Neural progenitor cell (in vitro differentiated cells): ENCODE measurements at regions not wholly inside any gene's neighbourhood (a gene's known extent, or its start where the extent isn't known, plus 50 kb on each side); places are given as distances from the start of the nearest gene placed in this dataset.
A peak's percentile ranks its signal among the peaks of the same experiment; 100 is the strongest.

Source experiments
- DNase-seq: peaks from one replicate; pipeline ENCODE4 v3.0.0-alpha.2; 2016; ENCODE audit warnings: low spot score
- H2AFZ ChIP-seq: fragments of 200-600 bp; sonication (generic); replicated peaks from 2 replicates; pipeline ENCODE4 v1.6.1; 2016; ENCODE audit warnings: antibody characterized with exemption
- H3F3A ChIP-seq: fragments of 200-600 bp; sonication (generic); 2 replicates; pipeline ENCODE4 v1.6.1; 2016; ENCODE audit warnings: antibody characterized with exemption, low read depth
- H3K27ac ChIP-seq: fragments of 200-600 bp; sonication (generic); 2 replicates; pipeline ENCODE4 v1.5.1; 2016; ENCODE audit warnings: mild to moderate bottlenecking
- H3K27me3 ChIP-seq: fragments of 200-600 bp; sonication (generic); 2 replicates; pipeline ENCODE4 v1.6.1; 2016; ENCODE audit warnings: mild to moderate bottlenecking, moderate library complexity
- H3K36me3 ChIP-seq: fragments of 200-600 bp; sonication (generic); 2 replicates; pipeline ENCODE4 v1.5.1; 2016
- H3K4me1 ChIP-seq: fragments of 200-600 bp; sonication (generic); 2 replicates; pipeline ENCODE4 v1.6.1; 2016; ENCODE audit warnings: mixed run types
- H3K4me2 ChIP-seq: fragments of 200-600 bp; sonication (generic); 2 replicates; pipeline ENCODE4 v1.6.1; 2016
- H3K4me3 ChIP-seq: fragments of 200-600 bp; sonication (generic); 2 replicates; pipeline ENCODE4 v1.5.1; 2016
- H3K79me2 ChIP-seq: fragments of 200-600 bp; sonication (generic); 2 replicates; pipeline ENCODE4 v1.6.1; 2016; ENCODE audit warnings: low read depth
- H3K9ac ChIP-seq: fragments of 200-600 bp; sonication (generic); 2 replicates; pipeline ENCODE4 v1.6.1; 2016
- H3K9me3 ChIP-seq: fragments of 200-600 bp; sonication (generic); 2 replicates; pipeline ENCODE4 v1.5.1; 2016; ENCODE audit warnings: low read depth
- H4K20me1 ChIP-seq: fragments of 200-600 bp; sonication (generic); 2 replicates; pipeline ENCODE4 v1.6.1; 2016; ENCODE audit warnings: low read depth
- H3K27ac Mint-ChIP-seq: 3 replicates; pipeline ENCODE4 v1.8.0; 2021; ENCODE audit warnings: mixed read lengths
- H3K27me3 Mint-ChIP-seq: 2 replicates; pipeline ENCODE4 v1.8.0; 2022; ENCODE audit warnings: low read depth, mild to moderate bottlenecking, inconsistent platforms, moderate library complexity, mixed read lengths; ENCODE audit not compliant: insufficient read depth
- H3K36me3 Mint-ChIP-seq: 3 replicates; pipeline ENCODE4 v1.8.0; 2021; ENCODE audit warnings: mixed read lengths
- H3K4me1 Mint-ChIP-seq: 3 replicates; pipeline ENCODE4 v1.8.0; 2021; ENCODE audit warnings: mixed read lengths
- H3K4me3 Mint-ChIP-seq: 3 replicates; pipeline ENCODE4 v1.8.0; 2021; ENCODE audit warnings: mild to moderate bottlenecking, moderate library complexity, mixed read lengths
- H3K9me3 Mint-ChIP-seq: 3 replicates; pipeline ENCODE4 v1.8.0; 2020; ENCODE audit warnings: mixed read lengths
- CTCF ChIP-seq: fragments of 200-600 bp; sonication (generic); IDR thresholded peaks from 2 replicates; pipeline ENCODE4 v1.5.1; 2017; ENCODE audit warnings: antibody characterized with exemption, mild to moderate bottlenecking
- EZH2 ChIP-seq: fragments of 200-600 bp; sonication (generic); IDR thresholded peaks from 2 replicates; pipeline ENCODE4 v1.6.1; 2017; ENCODE audit warnings: antibody characterized with exemption, mild to moderate bottlenecking, moderate library complexity
- EZH2phosphoT487 ChIP-seq: fragments of 200-600 bp; sonication (generic); IDR thresholded peaks from 2 replicates; pipeline ENCODE4 v1.6.1; 2017; ENCODE audit warnings: antibody characterized with exemption

- peaks cover 16% of the 10 kb centered on the region for H3K4me1 ChIP-seq
- no peaks in the 10 kb centered on the region for H3K27me3 ChIP-seq
- peaks cover 19% of the 10 kb centered on the region for H3K27me3 Mint-ChIP-seq
- H3K4me1 Mint-ChIP-seq: peaks cover 26% of the 10 kb centered on the region
- TF ChIP-seq EZH2 (no peak), EZH2phosphoT487 (no peak), CTCF (no peak)
- H4K20me1 ChIP-seq: no peaks in the 10 kb centered on the region
- peaks cover 29% of the 10 kb centered on the region for H3K9me3 Mint-ChIP-seq
- H3K4me3 ChIP-seq: no peak overlapping the region
- H3K27ac Mint-ChIP-seq: peak overlapping the region; percentile 38
- peaks cover 8% of the 10 kb centered on the region for H3K36me3 Mint-ChIP-seq
- peaks cover 7% of the 10 kb centered on the region for H3K9me3 ChIP-seq
- no peaks in the 10 kb centered on the region for H3K36me3 ChIP-seq
- H3K9ac ChIP-seq: no peak overlapping the region
- no peak for DNase-seq
- no peak overlapping the region for H3K27ac ChIP-seq
- H3K4me2 ChIP-seq: no peak overlapping the region
- H3F3A ChIP-seq: peaks cover 23% of the 10 kb centered on the region
- no peaks in the 10 kb centered on the region for H3K79me2 ChIP-seq
- H2AFZ ChIP-seq: no peak overlapping the region
- H3K4me3 Mint-ChIP-seq: no peak overlapping the region
Observed at GRCh38 chr13:112153364-112153763, 86.4 kb downstream of the SOX1 start.

- Histone ChIP-seq H3F3A (peaks cover 25% of the 10 kb centered on the region), H3K9me3 (peaks cover 7% of the 10 kb centered on the region), H4K20me1 (no peaks in the 10 kb centered on the region), H3K9ac (no peak overlapping the region), H3K27me3 (no peaks in the 10 kb centered on the region), H3K79me2 (no peaks in the 10 kb centered on the region), H3K36me3 (no peaks in the 10 kb centered on the region), H3K4me2 (no peak overlapping the region), H2AFZ (no peak overlapping the region), H3K4me1 (peaks cover 19% of the 10 kb centered on the region), H3K4me3 (no peak overlapping the region), H3K27ac (no peak overlapping the region)
- DNase-seq: no peak
- H3K36me3 Mint-ChIP-seq: peaks cover 5% of the 10 kb centered on the region
- H3K4me1 Mint-ChIP-seq: peaks cover 31% of the 10 kb centered on the region
- no peak overlapping the region for H3K4me3 Mint-ChIP-seq
- peaks cover 25% of the 10 kb centered on the region for H3K9me3 Mint-ChIP-seq
- no peak for TF ChIP-seq EZH2
- no peak for TF ChIP-seq EZH2phosphoT487
- TF ChIP-seq CTCF: no peak
- H3K27ac Mint-ChIP-seq: peak overlapping the region; percentile 91
- H3K27me3 Mint-ChIP-seq: peaks cover 15% of the 10 kb centered on the region
Observed at GRCh38 chr13:112153846-112154245, 86.9 kb downstream of the SOX1 start.

GRCh38 chr13:112154301-112155060 lies 87.5 kb downstream of the SOX1 start:
- Histone ChIP-seq H4K20me1 (no peaks in the 10 kb centered on the region), H3K4me3 (no peak overlapping the region), H3K27ac (no peak overlapping the region), H3K9me3 (peaks cover 7% of the 10 kb centered on the region), H3K36me3 (no peaks in the 10 kb centered on the region), H3K27me3 (no peaks in the 10 kb centered on the region), H3K79me2 (no peaks in the 10 kb centered on the region), H3K4me2 (no peak overlapping the region), H2AFZ (no peak overlapping the region), H3F3A (peaks cover 31% of the 10 kb centered on the region), H3K4me1 (peaks cover 25% of the 10 kb centered on the region), H3K9ac (no peak overlapping the region)
- TF ChIP-seq EZH2 (no peak), EZH2phosphoT487 (no peak), CTCF (no peak)
- H3K4me3 Mint-ChIP-seq: no peak overlapping the region
- H3K27ac Mint-ChIP-seq: peak overlapping the region; percentile 91
- H3K9me3 Mint-ChIP-seq: peaks cover 21% of the 10 kb centered on the region
- H3K27me3 Mint-ChIP-seq: peaks cover 14% of the 10 kb centered on the region
- H3K36me3 Mint-ChIP-seq: peaks cover 3% of the 10 kb centered on the region
- H3K4me1 Mint-ChIP-seq: peaks cover 37% of the 10 kb centered on the region
- DNase-seq: no peak
